ENCODE measurements at regions not wholly inside any gene's neighbourhood (a gene's known extent, or its start where the extent isn't known, plus 50 kb on each side); places are given as distances from the start of the nearest gene placed in this dataset.

- no peak for TF ChIP-seq BACH1 (IDR thresholded peaks at IDR 0.05; ENCODE audit: low read length)
Measured at GRCh38 chrX:13419276-13419675, 99.4 kb upstream of the ATXN3L start (continued).

Measured in H1 (cell line).